Tibial artery (tissue), 4 donors: ENCODE measurements at regions not wholly inside any gene's neighbourhood (a gene's known extent, or its start where the extent isn't known, plus 50 kb on each side); places are given as distances from the start of the nearest gene placed in this dataset.

ENCODE experiments used
- DNase-seq, 2 donors: peaks; one replicate each; pipeline ENCODE4 v3.0.0-alpha.2; 2019
- H3K27ac ChIP-seq, 2 donors: fragments of 200-600 bp; sonication (generic) in 1 of 2; 1 replicate in 1 of 2; 2 replicates in 1 of 2; pipeline ENCODE4 v1.5.1; 2018 to 2019; ENCODE audit warnings: mild to moderate bottlenecking in 1 of 2
- H3K27me3 ChIP-seq, 2 donors: fragments of 200-600 bp; sonication (generic) in 1 of 2; one replicate each; pipeline versions ENCODE4 v1.5.1 to v1.6.0; 2016 to 2019
- H3K36me3 ChIP-seq, 3 donors: fragments of 200-600 bp; sonication (generic) in 2 of 3; one replicate each; pipeline ENCODE4 v1.5.1; 2016 to 2019; ENCODE audit warnings: mild to moderate bottlenecking in 2 of 3
- H3K4me1 ChIP-seq, 4 donors: fragments of 200-600 bp; sonication (generic) in 2 of 4; 1 replicate in 3 of 4; 2 replicates in 1 of 4; pipeline ENCODE4 v1.5.1; 2016 to 2019
- H3K4me3 ChIP-seq, 2 donors: fragments of 200-600 bp; sonication (generic) in 1 of 2; 1 replicate in 1 of 2; 2 replicates in 1 of 2; pipeline ENCODE4 v1.5.1; 2018 to 2019; ENCODE audit warnings: mild to moderate bottlenecking in 2 of 2
- H3K9me3 ChIP-seq, 3 donors: fragments of 200-600 bp; sonication (generic) in 1 of 3; one replicate each; pipeline ENCODE4 v1.5.1; 2016 to 2019
- CTCF ChIP-seq, 2 experiments: fragments of 200-600 bp in 1 of 2; fragments of 450-650 bp in 1 of 2; IDR thresholded peaks; one replicate each; pipeline ENCODE4 v1.5.1; 2017 to 2019; ENCODE audit warnings: antibody characterized with exemption in 2 of 2, mild to moderate bottlenecking in 1 of 2, moderate library complexity in 1 of 2
- intact Hi-C: fragments of 100-400 bp; cut with DNase I; formaldehyde crosslinking; loops from one replicate; pipeline ENCODE4 v1.15.0; 2023; ENCODE audit warnings: low total_unique reads

DNA sequence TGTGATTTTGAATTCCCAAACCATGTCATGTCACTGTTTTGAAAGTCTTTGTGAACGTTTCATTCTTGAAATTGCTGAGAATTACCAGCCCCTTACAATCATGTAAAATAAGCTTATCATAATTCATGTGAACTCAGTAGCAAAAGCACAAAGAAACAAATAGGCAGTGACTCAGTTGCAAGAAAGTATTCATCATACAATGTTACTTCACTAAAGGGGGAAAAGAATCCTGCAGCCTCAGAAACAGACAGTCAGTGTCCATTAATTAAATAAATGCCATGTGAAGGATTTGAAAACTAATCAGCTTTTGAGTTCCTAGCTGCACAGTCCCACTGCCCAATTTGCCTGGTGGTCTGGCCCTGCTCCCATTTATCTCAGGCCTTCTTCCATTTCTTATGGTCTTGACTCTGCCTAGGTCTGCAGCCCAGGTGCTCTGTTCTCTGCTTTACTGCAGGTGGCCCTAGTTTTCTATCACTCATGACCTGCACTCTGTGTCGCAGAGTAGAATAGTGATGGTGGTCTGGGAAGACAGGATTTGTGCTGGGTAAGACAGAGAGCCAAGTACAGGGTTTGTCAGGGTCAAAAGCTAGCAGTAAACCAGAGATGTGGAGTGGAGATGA, 99.7 kb downstream of the PLCE1 start:
- H3K27me3 ChIP-seq = no peaks in the 10 kb centered on the region
- no peak overlapping the region for H3K4me3 ChIP-seq
- no peak for TF ChIP-seq CTCF (IDR thresholded peaks at IDR 0.05)
- intact Hi-C loops = no loop called here
- DNase-seq = no peak
- H3K4me1 ChIP-seq = peaks cover 0 to 83% (median 21%) of the 10 kb centered on the region in 4 donors
- H3K9me3 ChIP-seq = no peaks in the 10 kb centered on the region
- H3K36me3 ChIP-seq = no peaks in the 10 kb centered on the region
- peak overlapping the region; percentile 74 to 79 for H3K27ac ChIP-seq

GRCh38 chr10:94094540-94094939, 100.8 kb downstream of the PLCE1 start:
- peak overlapping the region; percentile 21 to 41 for H3K4me3 ChIP-seq
- peaks cover 0 to 91% (median 14%) of the 10 kb centered on the region in 4 donors for H3K4me1 ChIP-seq
- H3K36me3 ChIP-seq = no peaks in the 10 kb centered on the region
- H3K9me3 ChIP-seq = no peaks in the 10 kb centered on the region
- no peaks in the 10 kb centered on the region for H3K27me3 ChIP-seq
- peak; percentile 5 to 6 for TF ChIP-seq CTCF (IDR thresholded peaks at IDR 0.05)
- intact Hi-C loops = no loop called here
- H3K27ac ChIP-seq = peak overlapping the region; percentile 53 to 79
- no peak for DNase-seq

DNA sequence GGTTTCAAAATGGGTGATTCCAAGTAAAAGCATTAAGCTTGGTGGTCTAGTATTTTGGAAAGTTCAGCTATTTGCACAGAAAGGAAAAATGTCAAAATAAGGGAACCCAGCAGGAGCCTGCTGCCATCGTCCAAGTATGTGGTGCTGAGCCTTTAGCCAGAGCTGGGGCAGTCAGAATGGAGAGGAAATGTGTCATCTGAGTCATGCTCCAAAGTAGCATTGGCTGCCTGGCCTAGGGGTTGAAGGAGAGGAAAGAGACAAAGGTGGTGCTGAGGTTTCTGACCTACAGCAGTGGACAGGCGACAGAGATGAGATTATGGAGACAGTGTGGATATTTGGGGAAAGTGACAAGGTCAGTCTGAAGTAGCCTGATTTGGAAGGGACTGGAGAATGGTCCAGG, 103.9 kb downstream of the PLCE1 start:
- Histone ChIP-seq H3K27me3 (no peaks in the 10 kb centered on the region), H3K4me3 (no peak overlapping the region), H3K4me1 (peaks cover 0 to 96% (median 32%) of the 10 kb centered on the region in 4 donors), H3K9me3 (no peaks in the 10 kb centered on the region), H3K36me3 (no peaks in the 10 kb centered on the region), H3K27ac (peak overlapping the region in 1 of 2 donors; percentile 79)
- TF ChIP-seq CTCF (IDR thresholded peaks at IDR 0.05) = no peak
- no peak for DNase-seq
- intact Hi-C loops = no loop called here

DNA sequence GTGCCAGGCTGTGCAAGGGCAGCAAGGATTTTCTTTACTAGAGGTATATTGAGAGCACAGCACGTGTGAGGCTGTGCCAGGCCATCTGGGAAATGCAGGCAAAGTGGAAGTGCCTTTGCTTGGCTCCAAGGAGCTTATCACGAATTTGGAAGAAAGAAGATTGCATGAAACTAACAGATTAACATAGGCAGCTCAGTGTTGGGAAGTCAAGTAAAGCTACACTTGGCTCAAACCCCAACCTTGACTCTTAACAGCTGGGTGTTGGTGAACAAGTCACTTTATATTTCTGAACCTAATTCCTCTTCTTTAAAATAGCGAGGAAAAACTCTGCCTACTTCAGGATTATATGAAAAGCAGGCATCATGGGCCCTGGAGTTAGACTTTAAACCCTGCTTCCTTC, 105.2 kb downstream of the PLCE1 start:
- Histone ChIP-seq H3K4me3 (no peak overlapping the region), H3K36me3 (no peaks in the 10 kb centered on the region), H3K27ac (peak overlapping the region; percentile 29 to 79), H3K4me1 (peaks cover 0 to 98% (median 36%) of the 10 kb centered on the region in 4 donors), H3K9me3 (no peaks in the 10 kb centered on the region), H3K27me3 (no peaks in the 10 kb centered on the region)
- intact Hi-C loops = no loop called here
- no peak for TF ChIP-seq CTCF (IDR thresholded peaks at IDR 0.05)
- no peak for DNase-seq

GRCh38 chr10:94101894-94102293, 108.2 kb downstream of the PLCE1 start:
- no peak overlapping the region for H3K4me3 ChIP-seq
- H3K27ac ChIP-seq = peak overlapping the region; percentile 31 to 79
- intact Hi-C loops = no loop called here
- H3K36me3 ChIP-seq = no peaks in the 10 kb centered on the region
- peaks cover 0 to 90% (median 31%) of the 10 kb centered on the region in 4 donors for H3K4me1 ChIP-seq
- DNase-seq = no peak
- TF ChIP-seq CTCF (IDR thresholded peaks at IDR 0.05) = no peak
- no peaks in the 10 kb centered on the region for H3K27me3 ChIP-seq
- no peaks in the 10 kb centered on the region for H3K9me3 ChIP-seq
